Caco-2 (cell line): ENCODE measurements at regions not wholly inside any gene's neighbourhood (a gene's known extent, or its start where the extent isn't known, plus 50 kb on each side); places are given as distances from the start of the nearest gene placed in this dataset.

Experiments used
- BruUV-seq: library from RNA; stranded (reverse); fragments of 400-500 nt; replicated peaks from 2 replicates; lab custom pipeline; 2021; lab: Mats Ljungman, UMichigan
- CTCF ChIA-PET: fragments of 300-600 bp; sonication (Branson Sonifier 250); formaldehyde crosslinking; loops from one replicate; lab custom pipeline; 2022; ENCODE audit warnings: antibody characterized with exemption; lab: Charles Lee
- POLR2A ChIA-PET: fragments of 300-600 bp; sonication (Branson Sonifier 250); formaldehyde crosslinking; loops from one replicate; lab custom pipeline; 2022; ENCODE audit warnings: antibody characterized with exemption; lab: Charles Lee
- DNase-seq, 2 experiments: peaks; one replicate each; pipeline versions ENCODE4 v3.0.0 to v3.0.0-alpha.2; 2020 to 2022
- H3K27me3 ChIP-seq: replicated peaks from 2 replicates; pipeline ENCODE4 v1.6.0; 2011; ENCODE audit warnings: low read length; ENCODE audit not compliant: control insufficient read depth, insufficient read depth
- H3K36me3 ChIP-seq: 2 replicates; pipeline ENCODE4 v1.5.1; 2011; ENCODE audit warnings: low read length; ENCODE audit not compliant: control insufficient read depth, insufficient read depth
- H3K4me1 ChIP-seq: fragments of 250-450 bp; sonication (Bioruptor Pico); 2 replicates; pipeline ENCODE4 v1.5.1; 2020; ENCODE audit warnings: mild to moderate bottlenecking
- H3K4me3 ChIP-seq: 2 replicates; pipeline ENCODE4 v1.5.1; 2011; ENCODE audit warnings: low read depth, mild to moderate bottlenecking, control low read depth, low read length
- H3K9me3 ChIP-seq: fragments of 250-450 bp; sonication (Bioruptor Pico); 2 replicates; pipeline ENCODE4 v1.5.1; 2020; ENCODE audit warnings: mild to moderate bottlenecking, moderate library complexity
- H3K27ac Mint-ChIP-seq: one replicate; pipeline ENCODE4 v1.8.0; 2022; ENCODE audit warnings: mixed read lengths; ENCODE audit not compliant: unreplicated experiment
- H3K27me3 Mint-ChIP-seq: one replicate; pipeline ENCODE4 v1.8.0; 2022; ENCODE audit warnings: mixed read lengths; ENCODE audit not compliant: insufficient read depth, unreplicated experiment
- H3K36me3 Mint-ChIP-seq: one replicate; pipeline ENCODE4 v1.8.0; 2022; ENCODE audit warnings: mild to moderate bottlenecking, mixed read lengths; ENCODE audit not compliant: insufficient read depth, unreplicated experiment
- H3K4me1 Mint-ChIP-seq: one replicate; pipeline ENCODE4 v1.8.0; 2022; ENCODE audit warnings: low read depth, mixed read lengths; ENCODE audit not compliant: unreplicated experiment
- H3K4me3 Mint-ChIP-seq: one replicate; pipeline ENCODE4 v1.8.0; 2022; ENCODE audit warnings: mild to moderate bottlenecking, moderate library complexity, mixed read lengths; ENCODE audit not compliant: unreplicated experiment
- H3K9me3 Mint-ChIP-seq: one replicate; pipeline ENCODE4 v1.8.0; 2022; ENCODE audit warnings: mixed read lengths; ENCODE audit not compliant: unreplicated experiment
- CTCF ChIP-seq, 2 experiments: fragments of 200-600 bp in 1 of 2; IDR thresholded peaks; 1 replicate in 1 of 2; 2 replicates in 1 of 2; pipeline versions ENCODE4 v1.5.1 to v1.8.0; 2011 to 2022; ENCODE audit warnings: antibody characterized with exemption in 1 of 2, control low read depth in 1 of 2, inconsistent platforms in 1 of 2, low read depth in 1 of 2, low read length in 1 of 2, mild to moderate bottlenecking in 1 of 2, moderate library complexity in 1 of 2; ENCODE audit not compliant: insufficient read depth in 1 of 2, severe bottlenecking in 1 of 2, unreplicated experiment in 1 of 2
- intact Hi-C: fragments of 100-400 bp; cut with micrococcal nuclease; formaldehyde crosslinking; loops from one replicate; pipeline ENCODE4 v1.10.0; 2022; ENCODE audit not compliant: unreplicated experiment

- no peak overlapping the region for H3K27ac Mint-ChIP-seq
- H3K36me3 ChIP-seq = no peaks in the 10 kb centered on the region
Observed at GRCh38 chr9:91131433-91131839, 230.3 kb downstream of the AUH start.

DNA sequence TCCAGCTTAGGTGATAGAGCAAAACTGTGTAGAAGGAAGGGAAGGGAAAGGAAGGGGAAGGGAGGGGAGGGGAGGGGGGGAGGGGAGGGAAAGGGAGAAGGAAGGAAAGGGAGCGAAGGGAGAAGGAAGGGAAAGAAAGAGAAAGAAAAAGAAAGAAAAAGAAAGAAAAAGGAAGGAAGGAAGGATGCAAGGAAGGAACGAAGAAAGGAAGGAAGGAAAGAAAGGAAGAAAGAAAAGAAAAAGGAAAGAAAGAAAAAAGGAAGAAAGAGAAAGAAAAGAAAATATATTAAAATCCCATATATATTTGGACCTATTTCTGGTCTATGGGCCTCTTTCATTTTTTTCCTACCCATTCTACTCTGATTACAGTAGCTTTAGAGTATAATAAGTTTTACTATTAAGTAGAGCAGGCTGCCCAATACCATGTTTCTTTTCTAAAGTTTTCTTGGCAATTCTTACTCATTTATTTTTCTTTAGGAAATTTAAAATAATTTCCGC is 229.1 kb downstream of the AUH start:
- no TSS peak for BruUV-seq
- no peak for DNase-seq
- no peaks in the 10 kb centered on the region for H3K36me3 ChIP-seq
- no peaks in the 10 kb centered on the region for H3K27me3 ChIP-seq
- H3K27ac Mint-ChIP-seq = no peak overlapping the region
- intact Hi-C loops = no loop called here
- no peak for TF ChIP-seq CTCF (IDR thresholded peaks at IDR 0.05; ENCODE audit: insufficient read depth in 1 of 2, low read depth in 1 of 2, low read length in 1 of 2, severe bottlenecking in 1 of 2, unreplicated experiment in 1 of 2)
- no peak overlapping the region for H3K4me3 ChIP-seq
- H3K9me3 Mint-ChIP-seq = no peaks in the 10 kb centered on the region
- no peaks in the 10 kb centered on the region for H3K4me1 ChIP-seq
- no peaks in the 10 kb centered on the region for H3K27me3 Mint-ChIP-seq
- no peaks in the 10 kb centered on the region for H3K9me3 ChIP-seq
- ChIA-PET CTCF (no interaction called here), POLR2A (no interaction called here)
- H3K4me3 Mint-ChIP-seq = no peak overlapping the region
- no peaks in the 10 kb centered on the region for H3K4me1 Mint-ChIP-seq
- H3K36me3 Mint-ChIP-seq = no peaks in the 10 kb centered on the region

More at GRCh38 chr9:91131433-91131839, 230.3 kb downstream of the AUH start:
- ChIA-PET CTCF (no interaction called here), POLR2A (interaction anchor here (0.6 kb wide), 1 partner anchor 20 kb away, joined by 3 read pairs; no protein-coding TSS in a partner anchor)
- H3K27me3 Mint-ChIP-seq = no peaks in the 10 kb centered on the region
- intact Hi-C loops = no loop called here
- no peak for TF ChIP-seq CTCF (IDR thresholded peaks at IDR 0.05; ENCODE audit: insufficient read depth in 1 of 2, low read depth in 1 of 2, low read length in 1 of 2, severe bottlenecking in 1 of 2, unreplicated experiment in 1 of 2)
- DNase-seq = peak in 1 of 2 experiments; percentile 37
- Histone ChIP-seq H3K9me3 (no peaks in the 10 kb centered on the region), H3K4me1 (no peaks in the 10 kb centered on the region), H3K27me3 (no peaks in the 10 kb centered on the region), H3K4me3 (no peak overlapping the region)
- H3K36me3 Mint-ChIP-seq = no peaks in the 10 kb centered on the region
- no peak overlapping the region for H3K4me3 Mint-ChIP-seq
- H3K4me1 Mint-ChIP-seq = no peaks in the 10 kb centered on the region
- H3K9me3 Mint-ChIP-seq = no peaks in the 10 kb centered on the region
- no TSS peak for BruUV-seq

- DNase-seq = no peak
- ChIA-PET POLR2A (no interaction called here), CTCF (no interaction called here)
- Mint-ChIP-seq H3K4me3 (no peak overlapping the region), H3K27me3 (no peaks in the 10 kb centered on the region), H3K27ac (no peak overlapping the region), H3K4me1 (no peaks in the 10 kb centered on the region), H3K9me3 (no peaks in the 10 kb centered on the region), H3K36me3 (no peaks in the 10 kb centered on the region)
- H3K9me3 ChIP-seq = no peaks in the 10 kb centered on the region
- no TSS peak for BruUV-seq
- intact Hi-C loops = no loop called here
- no peaks in the 10 kb centered on the region for H3K36me3 ChIP-seq
- H3K27me3 ChIP-seq = no peaks in the 10 kb centered on the region
- H3K4me3 ChIP-seq = no peak overlapping the region
- H3K4me1 ChIP-seq = no peaks in the 10 kb centered on the region
- TF ChIP-seq CTCF (IDR thresholded peaks at IDR 0.05; ENCODE audit: insufficient read depth in 1 of 2, low read depth in 1 of 2, low read length in 1 of 2, severe bottlenecking in 1 of 2, unreplicated experiment in 1 of 2) = no peak
Observed at GRCh38 chr9:91134608-91135007, 227.1 kb downstream of the AUH start.
